ENCODE measurements at regions not wholly inside any gene's neighbourhood (a gene's known extent, or its start where the extent isn't known, plus 50 kb on each side); places are given as distances from the start of the nearest gene placed in this dataset.

GRCh38 chr14:58907803-58908202 lies 270.0 kb downstream of the DACT1 start:
- Histone ChIP-seq H3K79me2 (ENCODE audit: low read depth) (no peaks in the 10 kb centered on the region), H2AFZ (replicated peaks) (no peak overlapping the region), H3K9me3 (ENCODE audit: low read depth) (no peaks in the 10 kb centered on the region), H3K4me3 (no peak overlapping the region), H3K9ac (no peak overlapping the region), H3K4me1 (no peaks in the 10 kb centered on the region), H3F3A (ENCODE audit: low read depth) (no peaks in the 10 kb centered on the region), H3K4me2 (no peak overlapping the region), H4K20me1 (ENCODE audit: low read depth) (no peaks in the 10 kb centered on the region), H3K36me3 (no peaks in the 10 kb centered on the region), H3K27ac (no peak overlapping the region), H3K27me3 (no peaks in the 10 kb centered on the region)
- peaks cover 6% of the 10 kb centered on the region for H3K9me3 Mint-ChIP-seq
- no peak overlapping the region for H3K27ac Mint-ChIP-seq
- H3K27me3 Mint-ChIP-seq (ENCODE audit: insufficient read depth, low read depth), result no peaks in the 10 kb centered on the region
- H3K36me3 Mint-ChIP-seq, result no peaks in the 10 kb centered on the region
- no peak overlapping the region for H3K4me3 Mint-ChIP-seq
- no peaks in the 10 kb centered on the region for H3K4me1 Mint-ChIP-seq
- TF ChIP-seq, protein P1, sequence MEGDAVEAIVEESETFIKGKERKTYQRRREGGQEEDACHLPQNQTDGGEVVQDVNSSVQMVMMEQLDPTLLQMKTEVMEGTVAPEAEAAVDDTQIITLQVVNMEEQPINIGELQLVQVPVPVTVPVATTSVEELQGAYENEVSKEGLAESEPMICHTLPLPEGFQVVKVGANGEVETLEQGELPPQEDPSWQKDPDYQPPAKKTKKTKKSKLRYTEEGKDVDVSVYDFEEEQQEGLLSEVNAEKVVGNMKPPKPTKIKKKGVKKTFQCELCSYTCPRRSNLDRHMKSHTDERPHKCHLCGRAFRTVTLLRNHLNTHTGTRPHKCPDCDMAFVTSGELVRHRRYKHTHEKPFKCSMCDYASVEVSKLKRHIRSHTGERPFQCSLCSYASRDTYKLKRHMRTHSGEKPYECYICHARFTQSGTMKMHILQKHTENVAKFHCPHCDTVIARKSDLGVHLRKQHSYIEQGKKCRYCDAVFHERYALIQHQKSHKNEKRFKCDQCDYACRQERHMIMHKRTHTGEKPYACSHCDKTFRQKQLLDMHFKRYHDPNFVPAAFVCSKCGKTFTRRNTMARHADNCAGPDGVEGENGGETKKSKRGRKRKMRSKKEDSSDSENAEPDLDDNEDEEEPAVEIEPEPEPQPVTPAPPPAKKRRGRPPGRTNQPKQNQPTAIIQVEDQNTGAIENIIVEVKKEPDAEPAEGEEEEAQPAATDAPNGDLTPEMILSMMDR (IDR thresholded peaks at IDR 0.05), result no peak
- TF ChIP-seq EZH2phosphoT487 (IDR thresholded peaks at IDR 0.05), result no peak
- no peak for TF ChIP-seq EZH2 (IDR thresholded peaks at IDR 0.05)
- DNase-seq (ENCODE audit: low spot score), result no peak

DNA sequence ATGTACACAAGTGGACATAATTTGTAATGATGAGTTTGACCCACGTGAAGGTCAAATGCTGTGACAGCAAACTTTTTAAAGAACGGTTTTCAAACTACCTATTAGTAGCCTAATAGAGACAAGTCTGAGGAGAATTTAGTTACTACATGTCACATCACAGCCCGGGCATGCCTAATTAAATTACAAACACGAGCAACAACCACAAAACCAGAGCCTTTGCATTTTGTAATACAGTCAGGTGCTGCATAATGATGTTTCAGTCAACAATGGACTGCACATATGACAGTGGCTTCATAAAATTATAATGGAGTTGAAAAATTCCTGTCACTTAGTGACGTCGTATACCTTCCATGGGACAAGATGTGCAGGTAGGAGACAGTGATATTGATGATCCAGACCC lies 274.5 kb downstream of the DACT1 start:
- no peaks in the 10 kb centered on the region for H3K79me2 ChIP-seq (ENCODE audit: low read depth)
- no peaks in the 10 kb centered on the region for H3K36me3 Mint-ChIP-seq
- no peak overlapping the region for H3K27ac ChIP-seq
- no peaks in the 10 kb centered on the region for H3K9me3 Mint-ChIP-seq
- no peaks in the 10 kb centered on the region for H3F3A ChIP-seq (ENCODE audit: low read depth)
- no peak overlapping the region for H3K4me2 ChIP-seq
- H3K4me1 Mint-ChIP-seq, result peaks cover 22% of the 10 kb centered on the region
- H3K27me3 Mint-ChIP-seq (ENCODE audit: insufficient read depth, low read depth), result no peaks in the 10 kb centered on the region
- no peak overlapping the region for H3K4me3 ChIP-seq
- no peaks in the 10 kb centered on the region for H3K36me3 ChIP-seq
- no peak for DNase-seq (ENCODE audit: low spot score)
- H3K9me3 ChIP-seq (ENCODE audit: low read depth), result no peaks in the 10 kb centered on the region
- H2AFZ ChIP-seq (replicated peaks), result no peak overlapping the region
- no peak overlapping the region for H3K27ac Mint-ChIP-seq
- H3K4me1 ChIP-seq, result peaks cover 8% of the 10 kb centered on the region
- H3K9ac ChIP-seq, result no peak overlapping the region
- no peak overlapping the region for H3K4me3 Mint-ChIP-seq
- H3K27me3 ChIP-seq, result no peaks in the 10 kb centered on the region
- H4K20me1 ChIP-seq (ENCODE audit: low read depth), result no peaks in the 10 kb centered on the region
- TF ChIP-seq EZH2phosphoT487 (IDR thresholded peaks at IDR 0.05) (no peak), EZH2 (IDR thresholded peaks at IDR 0.05) (no peak)
- TF ChIP-seq, protein P1 (IDR thresholded peaks at IDR 0.05), result no peak

DNA sequence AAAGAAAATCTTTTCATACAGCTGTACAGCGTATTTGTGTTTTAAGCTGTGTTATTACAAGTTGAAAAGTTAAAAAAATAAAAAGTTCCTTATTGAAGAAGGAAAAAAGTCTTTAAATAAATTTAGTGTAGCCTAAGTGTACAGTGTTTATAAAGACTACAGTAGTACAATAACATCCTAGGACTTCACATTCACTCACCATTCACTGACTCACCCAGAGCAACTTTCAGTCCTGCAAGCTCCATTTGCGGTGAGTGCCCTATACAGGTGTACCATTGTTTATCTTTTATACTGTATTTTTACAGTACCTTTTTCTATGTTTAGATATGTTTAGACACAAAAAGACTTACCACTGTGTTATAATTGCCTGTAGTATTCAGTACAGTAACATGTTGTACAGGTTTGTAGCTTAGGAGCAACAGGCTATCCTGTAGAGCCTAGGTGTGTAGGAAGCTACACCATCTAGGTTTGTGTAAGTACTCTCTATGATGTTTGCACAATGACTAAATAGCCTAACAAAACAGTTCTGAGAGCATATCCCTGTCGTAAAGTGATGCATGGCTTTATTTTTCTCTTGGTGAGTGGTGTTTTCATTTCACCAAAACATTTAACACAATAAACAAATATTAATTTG lies 275.2 kb downstream of the DACT1 start:
- Histone ChIP-seq H4K20me1 (ENCODE audit: low read depth) (no peaks in the 10 kb centered on the region), H3F3A (ENCODE audit: low read depth) (no peaks in the 10 kb centered on the region), H3K4me2 (no peak overlapping the region), H3K79me2 (ENCODE audit: low read depth) (no peaks in the 10 kb centered on the region), H2AFZ (replicated peaks) (no peak overlapping the region), H3K9me3 (ENCODE audit: low read depth) (no peaks in the 10 kb centered on the region), H3K4me3 (no peak overlapping the region), H3K27ac (no peak overlapping the region), H3K9ac (no peak overlapping the region), H3K4me1 (peaks cover 8% of the 10 kb centered on the region), H3K36me3 (no peaks in the 10 kb centered on the region), H3K27me3 (no peaks in the 10 kb centered on the region)
- TF ChIP-seq EZH2phosphoT487 (IDR thresholded peaks at IDR 0.05), result no peak
- TF ChIP-seq EZH2 (IDR thresholded peaks at IDR 0.05), result no peak
- TF ChIP-seq, protein P1 (IDR thresholded peaks at IDR 0.05), result no peak
- Mint-ChIP-seq H3K27me3 (ENCODE audit: insufficient read depth, low read depth) (no peaks in the 10 kb centered on the region), H3K27ac (no peak overlapping the region), H3K9me3 (no peaks in the 10 kb centered on the region), H3K4me1 (peaks cover 22% of the 10 kb centered on the region), H3K4me3 (no peak overlapping the region), H3K36me3 (no peaks in the 10 kb centered on the region)
- DNase-seq (ENCODE audit: low spot score), result no peak

Data from neural progenitor cell (in vitro differentiated cells).